Endothelial cell of umbilical vein (primary cell): ENCODE measurements at regions not wholly inside any gene's neighbourhood (a gene's known extent, or its start where the extent isn't known, plus 50 kb on each side); places are given as distances from the start of the nearest gene placed in this dataset.

Experiments used
- POLR2AphosphoS5 ChIP-seq: IDR thresholded peaks from 2 replicates; pipeline ENCODE4 v1.6.1; 2012; ENCODE audit warnings: low read depth, mild to moderate bottlenecking, control low read depth, low read length, moderate library complexity; ENCODE audit not compliant: insufficient read depth
- TF ChIP-seq, protein P1 (sequence below), 2 donors: IDR thresholded peaks; 1 replicate in 1 of 2; 2 replicates in 1 of 2; pipeline ENCODE4 v1.5.1; 2011; ENCODE audit warnings: low read length in 2 of 2, mild to moderate bottlenecking in 2 of 2, moderate library complexity in 2 of 2, control low read depth in 1 of 2, inconsistent platforms in 1 of 2, low read depth in 1 of 2; ENCODE audit not compliant: insufficient read depth in 1 of 2; ENCODE audit errors: extremely low read depth in 1 of 2

DNA sequence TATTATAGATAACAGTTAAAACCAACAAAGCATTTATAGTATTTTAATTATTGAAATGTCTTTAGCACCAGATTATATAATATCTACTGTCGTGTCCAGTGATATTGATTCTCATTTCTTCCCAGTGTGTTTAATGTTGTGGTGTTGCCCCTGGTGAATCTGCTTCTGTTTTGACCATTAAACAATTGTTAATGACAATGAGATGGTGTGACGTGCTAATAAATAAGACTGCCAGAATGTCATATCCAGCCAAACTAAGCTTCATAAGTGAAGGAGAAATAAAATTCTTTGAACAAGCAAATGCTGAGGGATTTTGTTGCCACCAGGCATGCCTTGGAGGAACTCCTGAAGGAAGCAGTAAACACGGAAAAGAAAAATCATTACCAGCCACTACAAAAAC lies 480.0 kb upstream of the ROBO1 start:
- TF ChIP-seq, protein P1, sequence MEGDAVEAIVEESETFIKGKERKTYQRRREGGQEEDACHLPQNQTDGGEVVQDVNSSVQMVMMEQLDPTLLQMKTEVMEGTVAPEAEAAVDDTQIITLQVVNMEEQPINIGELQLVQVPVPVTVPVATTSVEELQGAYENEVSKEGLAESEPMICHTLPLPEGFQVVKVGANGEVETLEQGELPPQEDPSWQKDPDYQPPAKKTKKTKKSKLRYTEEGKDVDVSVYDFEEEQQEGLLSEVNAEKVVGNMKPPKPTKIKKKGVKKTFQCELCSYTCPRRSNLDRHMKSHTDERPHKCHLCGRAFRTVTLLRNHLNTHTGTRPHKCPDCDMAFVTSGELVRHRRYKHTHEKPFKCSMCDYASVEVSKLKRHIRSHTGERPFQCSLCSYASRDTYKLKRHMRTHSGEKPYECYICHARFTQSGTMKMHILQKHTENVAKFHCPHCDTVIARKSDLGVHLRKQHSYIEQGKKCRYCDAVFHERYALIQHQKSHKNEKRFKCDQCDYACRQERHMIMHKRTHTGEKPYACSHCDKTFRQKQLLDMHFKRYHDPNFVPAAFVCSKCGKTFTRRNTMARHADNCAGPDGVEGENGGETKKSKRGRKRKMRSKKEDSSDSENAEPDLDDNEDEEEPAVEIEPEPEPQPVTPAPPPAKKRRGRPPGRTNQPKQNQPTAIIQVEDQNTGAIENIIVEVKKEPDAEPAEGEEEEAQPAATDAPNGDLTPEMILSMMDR (IDR thresholded peaks at IDR 0.05; ENCODE audit: extremely low read depth in 1 of 2, insufficient read depth in 1 of 2, low read depth in 1 of 2, low read length in 2 of 2) = no peak
- TF ChIP-seq POLR2AphosphoS5 = no peak
